ENCODE measurements at regions not wholly inside any gene's neighbourhood (a gene's known extent, or its start where the extent isn't known, plus 50 kb on each side); places are given as distances from the start of the nearest gene placed in this dataset.

DNA sequence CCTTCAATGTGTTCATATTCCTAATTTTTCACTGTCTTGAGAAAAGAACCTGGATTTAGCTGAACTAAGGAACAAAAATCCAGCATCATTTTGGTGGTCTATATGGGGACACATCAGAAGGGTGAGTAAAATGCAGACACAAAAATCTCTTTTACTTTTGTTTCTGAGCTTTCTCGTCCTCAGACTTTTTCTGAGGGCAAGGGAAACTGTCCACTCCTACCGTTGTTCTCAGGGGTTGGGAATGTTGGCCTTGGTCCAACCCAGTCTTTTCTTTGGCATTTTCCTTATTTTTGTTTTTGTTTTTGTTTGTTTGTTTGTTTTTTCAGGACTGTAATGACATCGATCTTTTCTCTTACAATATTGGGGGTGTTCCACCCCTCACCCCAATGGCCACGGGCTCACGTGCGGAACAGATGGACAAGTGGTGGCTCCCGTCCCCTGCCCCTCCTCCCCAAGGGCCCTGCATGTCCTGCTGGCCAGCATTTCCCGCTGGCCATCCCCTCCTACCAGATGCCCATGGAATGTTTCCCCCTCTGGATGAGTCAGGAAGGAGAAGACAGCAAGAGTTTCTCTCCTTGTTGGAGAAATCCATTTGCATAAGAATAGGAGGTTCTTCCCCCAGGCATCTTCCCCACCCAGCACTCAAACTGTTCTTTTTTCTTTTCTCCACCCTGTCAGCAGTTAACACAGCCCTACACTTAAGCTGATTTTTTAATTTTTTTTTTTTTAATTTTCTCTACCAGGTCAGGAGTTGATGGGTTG lies 305.4 kb upstream of the NDST4 start:
- Mint-ChIP-seq H3K27me3 (ENCODE audit: insufficient read depth) (no peaks in the 10 kb centered on the region; the same call in 1 of the 2 replicates), H3K9me3 (peaks cover 28% of the 10 kb centered on the region), H3K36me3 (ENCODE audit: low read depth) (no peaks in the 10 kb centered on the region), H3K4me3 (no peak overlapping the region), H3K27ac (no peak overlapping the region), H3K4me1 (ENCODE audit: low read depth) (no peaks in the 10 kb centered on the region)
- TF ChIP-seq, protein P1, sequence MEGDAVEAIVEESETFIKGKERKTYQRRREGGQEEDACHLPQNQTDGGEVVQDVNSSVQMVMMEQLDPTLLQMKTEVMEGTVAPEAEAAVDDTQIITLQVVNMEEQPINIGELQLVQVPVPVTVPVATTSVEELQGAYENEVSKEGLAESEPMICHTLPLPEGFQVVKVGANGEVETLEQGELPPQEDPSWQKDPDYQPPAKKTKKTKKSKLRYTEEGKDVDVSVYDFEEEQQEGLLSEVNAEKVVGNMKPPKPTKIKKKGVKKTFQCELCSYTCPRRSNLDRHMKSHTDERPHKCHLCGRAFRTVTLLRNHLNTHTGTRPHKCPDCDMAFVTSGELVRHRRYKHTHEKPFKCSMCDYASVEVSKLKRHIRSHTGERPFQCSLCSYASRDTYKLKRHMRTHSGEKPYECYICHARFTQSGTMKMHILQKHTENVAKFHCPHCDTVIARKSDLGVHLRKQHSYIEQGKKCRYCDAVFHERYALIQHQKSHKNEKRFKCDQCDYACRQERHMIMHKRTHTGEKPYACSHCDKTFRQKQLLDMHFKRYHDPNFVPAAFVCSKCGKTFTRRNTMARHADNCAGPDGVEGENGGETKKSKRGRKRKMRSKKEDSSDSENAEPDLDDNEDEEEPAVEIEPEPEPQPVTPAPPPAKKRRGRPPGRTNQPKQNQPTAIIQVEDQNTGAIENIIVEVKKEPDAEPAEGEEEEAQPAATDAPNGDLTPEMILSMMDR (IDR thresholded peaks at IDR 0.05) = no peak
- DNase-seq = no peak

DNA sequence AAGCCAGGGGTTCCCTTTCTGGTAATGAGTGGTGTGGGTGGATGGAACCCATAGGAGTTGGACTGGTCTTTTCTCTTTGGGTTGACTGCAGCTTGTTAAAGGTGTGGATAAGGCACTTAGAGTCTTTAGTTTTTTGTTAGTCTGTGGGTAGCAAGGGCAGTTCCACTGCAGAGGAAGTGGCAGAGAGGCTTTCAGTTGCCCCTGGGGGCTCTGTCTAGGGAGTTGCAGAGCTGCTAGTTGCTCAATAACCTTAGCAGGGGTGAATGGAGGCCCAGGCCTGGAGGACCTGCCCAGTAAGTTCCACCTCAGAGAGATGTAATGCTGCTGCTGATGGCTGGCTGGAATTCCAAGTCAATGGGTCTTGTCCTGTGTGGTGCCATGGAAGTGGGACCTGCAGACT lies 282.6 kb upstream of the NDST4 start:
- Mint-ChIP-seq H3K27me3 (ENCODE audit: insufficient read depth) (no peaks in the 10 kb centered on the region), H3K4me3 (no peak overlapping the region), H3K4me1 (ENCODE audit: low read depth) (no peaks in the 10 kb centered on the region), H3K36me3 (ENCODE audit: low read depth) (no peaks in the 10 kb centered on the region), H3K27ac (no peak overlapping the region), H3K9me3 (peaks cover 40% of the 10 kb centered on the region)
- TF ChIP-seq, protein P1 (IDR thresholded peaks at IDR 0.05) = no peak
- DNase-seq = no peak

DNA sequence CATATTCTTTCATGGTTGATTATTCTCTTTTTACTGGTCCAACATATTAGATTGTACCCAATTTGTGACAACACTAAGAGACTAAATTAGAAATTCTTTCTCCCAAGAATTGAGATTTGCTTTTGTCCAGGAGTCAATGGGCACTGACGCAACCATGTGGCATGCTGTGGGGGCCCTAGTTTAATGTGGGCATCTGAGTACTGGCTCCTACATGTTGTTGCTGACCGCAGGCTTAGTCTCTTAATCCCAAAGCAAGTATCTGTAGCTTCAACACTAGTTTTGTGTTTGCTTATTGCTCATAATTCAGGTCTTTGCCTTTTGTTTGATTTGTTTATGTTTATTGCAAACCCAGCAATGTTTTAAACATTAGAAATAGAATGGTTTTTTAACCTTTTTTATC lies 263.4 kb upstream of the NDST4 start:
- no peak overlapping the region for H3K4me3 Mint-ChIP-seq
- H3K9me3 Mint-ChIP-seq = peaks cover 14% of the 10 kb centered on the region

DNA sequence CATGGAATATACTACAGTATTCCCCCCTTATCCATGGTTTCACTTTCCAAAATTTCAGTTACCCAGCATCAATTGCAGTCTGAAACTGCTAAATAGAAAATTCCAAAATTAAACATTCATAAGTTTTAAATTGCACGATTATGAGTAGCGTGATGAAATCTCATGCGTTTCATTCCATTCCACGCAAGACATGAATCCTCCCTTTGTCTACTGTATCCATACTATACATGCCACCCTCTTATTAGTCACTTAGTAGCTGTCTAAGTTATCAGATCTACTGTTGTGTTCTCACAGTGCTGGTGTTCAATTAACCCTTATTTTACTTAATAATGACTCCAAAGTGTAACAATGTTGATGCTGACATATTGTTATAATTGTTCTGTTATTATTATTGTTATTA lies 261.2 kb upstream of the NDST4 start:
- TF ChIP-seq, protein P1 (IDR thresholded peaks at IDR 0.05) = no peak
- Mint-ChIP-seq H3K27ac (no peak overlapping the region), H3K4me1 (ENCODE audit: low read depth) (no peaks in the 10 kb centered on the region), H3K36me3 (ENCODE audit: low read depth) (no peaks in the 10 kb centered on the region), H3K9me3 (peaks cover 20% of the 10 kb centered on the region), H3K27me3 (ENCODE audit: insufficient read depth) (no peaks in the 10 kb centered on the region), H3K4me3 (no peak overlapping the region)
- DNase-seq = no peak

More for the DNA sequence above, 263.4 kb upstream of the NDST4 start:
- Mint-ChIP-seq H3K36me3 (ENCODE audit: low read depth) (no peaks in the 10 kb centered on the region), H3K27ac (no peak overlapping the region), H3K4me1 (ENCODE audit: low read depth) (no peaks in the 10 kb centered on the region), H3K27me3 (ENCODE audit: insufficient read depth) (no peaks in the 10 kb centered on the region)
- TF ChIP-seq, protein P1 (IDR thresholded peaks at IDR 0.05) = no peak
- no peak for DNase-seq

DNA sequence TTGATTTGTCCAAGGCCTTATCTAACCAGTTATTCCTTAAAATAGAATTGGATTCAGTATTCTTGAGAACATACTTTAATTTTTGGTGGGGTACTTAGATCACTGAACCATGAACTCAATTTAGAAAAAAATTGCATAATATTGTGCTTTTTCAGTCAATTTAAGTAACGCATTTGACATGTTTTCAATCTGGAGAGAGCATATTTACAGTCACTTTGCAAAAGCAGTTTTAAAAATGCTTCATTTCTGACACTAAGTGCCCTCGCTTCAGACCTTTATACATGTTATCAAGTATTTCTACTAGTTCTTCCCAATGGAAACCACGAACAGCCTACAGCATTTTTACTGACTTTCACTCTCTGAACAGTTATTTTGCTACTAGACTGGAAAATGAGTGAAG lies 257.1 kb upstream of the NDST4 start:
- no peaks in the 10 kb centered on the region for H3K27me3 Mint-ChIP-seq (ENCODE audit: insufficient read depth)
- no peak overlapping the region for H3K27ac Mint-ChIP-seq
- H3K9me3 Mint-ChIP-seq = peaks cover 20% of the 10 kb centered on the region
- no peak overlapping the region for H3K4me3 Mint-ChIP-seq
- H3K36me3 Mint-ChIP-seq (ENCODE audit: low read depth) = no peaks in the 10 kb centered on the region
- DNase-seq = no peak
- TF ChIP-seq, protein P1 (IDR thresholded peaks at IDR 0.05) = no peak
- no peaks in the 10 kb centered on the region for H3K4me1 Mint-ChIP-seq (ENCODE audit: low read depth)

All from HFFc6 (cell line).